Adrenal gland (tissue), 9 donors: ENCODE measurements at regions not wholly inside any gene's neighbourhood (a gene's known extent, or its start where the extent isn't known, plus 50 kb on each side); places are given as distances from the start of the nearest gene placed in this dataset.
"Not testable (repeated sequence)": the region's sequence is repeated elsewhere in the genome, so short reads cannot be mapped to it uniquely, and the experiment has no call there.

Experiments
- DNase-seq, 7 donors: peaks; one replicate each; pipeline ENCODE4 v3.0.0-alpha.2; 2019 to 2020
- H3K27ac ChIP-seq, 5 donors: fragments of 200-600 bp; sonication (generic) in 4 of 5; 1 replicate in 3 of 5; 2 replicates in 2 of 5; pipeline versions ENCODE4 v1.5.1 to v1.8.0; 2016 to 2020; ENCODE audit warnings: mild to moderate bottlenecking in 1 of 5
- H3K27me3 ChIP-seq: fragments of 200-600 bp; 2 replicates; pipeline ENCODE4 v1.8.0; 2021
- H3K36me3 ChIP-seq, 2 donors: fragments of 200-600 bp; replicated peaks in 1 of 2; 1 replicate in 1 of 2; 2 replicates in 1 of 2; pipeline versions ENCODE4 v1.5.1 to v1.8.0; 2018 to 2022
- H3K4me1 ChIP-seq, 2 donors: fragments of 200-600 bp; replicated peaks in 1 of 2; 1 replicate in 1 of 2; 2 replicates in 1 of 2; pipeline versions ENCODE4 v1.5.1 to v1.8.0; 2018 to 2021
- H3K4me3 ChIP-seq, 4 donors: fragments of 200-600 bp; sonication (generic) in 3 of 4; one replicate each; pipeline ENCODE4 v1.5.1; 2016 to 2018
- H3K9me3 ChIP-seq, 3 donors: fragments of 200-600 bp; sonication (generic) in 1 of 3; replicated peaks in 1 of 3; 1 replicate in 2 of 3; 2 replicates in 1 of 3; pipeline versions ENCODE4 v1.5.1 to v1.8.0; 2016 to 2021
- CTCF ChIP-seq, 6 experiments: fragments of 450-650 bp in 4 of 6; fragments of 200-600 bp in 2 of 6; sonication (generic) in 1 of 6; IDR thresholded peaks; 1 replicate in 5 of 6; 2 replicates in 1 of 6; pipeline versions ENCODE4 v1.5.1 to v1.8.0; 2016 to 2021; ENCODE audit warnings: antibody characterized with exemption in 6 of 6, mild to moderate bottlenecking in 2 of 6, moderate library complexity in 1 of 6
- POLR2A ChIP-seq, 2 donors: fragments of 450-650 bp; IDR thresholded peaks; one replicate each; pipeline ENCODE4 v1.6.1; 2017; ENCODE audit warnings: antibody characterized with exemption in 2 of 2, mild to moderate bottlenecking in 2 of 2, moderate library complexity in 1 of 2
- WGBS, 4 donors: extraction: QIAGEN DNeasy Blood & Tissue Kit in 2 of 4; methylation state at CpG; one replicate each; pipeline versions ENCODE4 v1.1.5 to v1.1.7; 2013 to 2017; 5-methylcytosine and 5-hydroxymethylcytosine counted together
- intact Hi-C, 2 donors: fragments of 100-400 bp; cut with DNase I; formaldehyde crosslinking; loops; one replicate each; pipeline versions ENCODE4 v1.14.1 to v1.15.0; 2022 to 2023
- donor health status: healthy with polysubstance abuse.
- donor health status: Bipolar disorder and iron deficiency.
- donor health status: DM: yes; HTN: yes; CAD: no.
- donor health status: DM: no; HTN: no; CAD: no.
- donor health status: DM: no; HTN: no; CAD: no.

GRCh38 chr6:80956898-80957297 lies 795.6 kb downstream of the TENT5A start:
- intact Hi-C loops, result no loop called here
- H3K27ac ChIP-seq, result no peak overlapping the region
- no peaks in the 10 kb centered on the region for H3K9me3 ChIP-seq
- no peak overlapping the region for H3K4me3 ChIP-seq
- H3K36me3 ChIP-seq, result no peaks in the 10 kb centered on the region
- no peak for DNase-seq
- no peaks in the 10 kb centered on the region for H3K4me1 ChIP-seq
- 27 to 61% (median 40%) methylated on average over 1 of the region's 1 CpG for WGBS, 4 donors
- no peak for TF ChIP-seq POLR2A (IDR thresholded peaks at IDR 0.05)
- TF ChIP-seq CTCF (IDR thresholded peaks at IDR 0.05), result no peak
- no peaks in the 10 kb centered on the region for H3K27me3 ChIP-seq

DNA sequence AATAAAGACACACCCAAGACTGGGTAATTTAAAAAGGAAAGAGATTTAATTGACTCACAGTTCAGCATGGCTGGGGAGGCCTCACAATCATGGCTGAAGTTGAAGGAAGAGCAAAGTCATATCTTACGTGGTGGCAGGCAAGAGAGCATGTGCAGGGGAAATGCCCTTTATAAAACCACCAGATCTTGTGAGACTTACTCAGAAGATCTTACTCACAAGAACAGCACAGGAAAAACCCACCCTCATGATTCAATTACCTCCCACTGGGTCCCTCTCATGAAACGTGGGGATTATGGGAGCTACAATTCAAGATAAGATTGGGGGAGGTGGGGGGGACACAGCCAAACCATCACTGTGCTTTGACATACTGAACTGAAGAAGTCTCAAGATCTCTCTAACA lies 800.0 kb downstream of the TENT5A start:
- H3K27me3 ChIP-seq, H3K9me3 ChIP-seq, H3K4me1 ChIP-seq, DNase-seq, H3K4me3 ChIP-seq, H3K27ac ChIP-seq, intact Hi-C loops, H3K36me3 ChIP-seq: not testable (repeated sequence)
- 60 to 78% (median 68%) methylated on average over 2 of the region's 2 CpGs for WGBS, 4 donors

DNA sequence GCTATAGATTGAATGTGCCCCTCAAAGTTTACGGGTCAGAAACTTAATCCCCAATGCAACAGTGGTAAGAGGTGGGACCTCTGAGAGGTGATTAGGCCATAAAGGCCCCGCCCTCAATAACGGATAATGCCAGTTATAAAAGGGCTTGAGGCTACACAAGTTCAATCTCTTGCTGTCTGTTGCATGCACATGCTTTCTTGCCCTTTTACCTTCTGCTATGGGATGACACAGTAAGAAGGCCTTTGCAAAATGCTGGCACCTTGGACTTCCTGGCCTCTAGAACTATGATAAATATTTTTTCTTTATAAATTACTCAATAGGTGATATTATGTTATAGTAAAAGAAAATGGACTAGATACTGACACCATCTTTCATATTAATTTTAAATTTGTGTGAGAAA lies 806.1 kb downstream of the TENT5A start:
- Histone ChIP-seq H3K36me3 (no peaks in the 10 kb centered on the region), H3K9me3 (no peaks in the 10 kb centered on the region), H3K4me1 (no peaks in the 10 kb centered on the region), H3K27me3 (no peaks in the 10 kb centered on the region), H3K4me3 (no peak overlapping the region), H3K27ac (no peak overlapping the region)
- WGBS, 4 donors, result 65 to 89% (median 84%) methylated on average over 3 of the region's 3 CpGs
- no peak for TF ChIP-seq CTCF (IDR thresholded peaks at IDR 0.05)
- intact Hi-C loops, result no loop called here
- no peak for DNase-seq

- DNase-seq, result no peak
- intact Hi-C loops, result no loop called here
- Histone ChIP-seq H3K4me3 (no peak overlapping the region), H3K9me3 (no peaks in the 10 kb centered on the region), H3K27ac (no peak overlapping the region), H3K4me1 (no peaks in the 10 kb centered on the region), H3K36me3 (no peaks in the 10 kb centered on the region), H3K27me3 (no peaks in the 10 kb centered on the region)
- no peak for TF ChIP-seq CTCF (IDR thresholded peaks at IDR 0.05)
- TF ChIP-seq POLR2A (IDR thresholded peaks at IDR 0.05), result no peak
- WGBS, 4 donors, result 74 to 77% (median 76%) methylated on average over 1 of the region's 1 CpG
Observed at GRCh38 chr6:80942911-80943310, 809.6 kb downstream of the TENT5A start.

DNA sequence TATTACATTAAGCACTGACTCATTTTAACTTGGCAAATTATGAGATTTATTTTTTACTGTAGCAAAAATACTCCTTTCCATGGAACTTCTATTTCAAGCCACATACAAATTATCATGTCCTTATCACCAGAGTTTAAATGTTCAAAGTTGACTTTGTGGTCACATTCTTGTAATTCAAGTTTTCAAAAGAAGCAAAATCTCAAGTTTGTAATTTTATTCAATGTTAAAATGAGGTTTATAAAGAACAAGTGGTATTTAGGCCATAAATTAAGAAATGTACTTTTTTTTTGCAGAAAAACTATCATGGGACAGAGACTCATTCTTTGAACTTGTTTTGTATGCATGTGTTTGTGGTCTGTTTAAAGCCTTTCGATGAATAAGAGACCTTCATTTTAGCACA lies 811.5 kb downstream of the TENT5A start:
- 60 to 80% (median 72%) methylated on average over 1 of the region's 1 CpG for WGBS, 4 donors
- no peaks in the 10 kb centered on the region for H3K4me1 ChIP-seq
- H3K27ac ChIP-seq, result no peak overlapping the region
- no peaks in the 10 kb centered on the region for H3K36me3 ChIP-seq
- intact Hi-C loops, result no loop called here
- no peak for DNase-seq
- no peaks in the 10 kb centered on the region for H3K9me3 ChIP-seq
- TF ChIP-seq POLR2A (IDR thresholded peaks at IDR 0.05) (no peak), CTCF (IDR thresholded peaks at IDR 0.05) (no peak)
- H3K27me3 ChIP-seq, result no peaks in the 10 kb centered on the region
- H3K4me3 ChIP-seq, result no peak overlapping the region
